Retinal pigment epithelial cell (primary cell): ENCODE measurements at regions not wholly inside any gene's neighbourhood (a gene's known extent, or its start where the extent isn't known, plus 50 kb on each side); places are given as distances from the start of the nearest gene placed in this dataset.

ENCODE experiments used
- DNase-seq: peaks from one replicate; pipeline ENCODE4 v3.0.0-alpha.2; 2010; ENCODE audit warnings: low read depth
- H3K4me3 ChIP-seq: 2 replicates; pipeline ENCODE4 v1.5.1; 2011; ENCODE audit warnings: mild to moderate bottlenecking, low read length, control low read depth, moderate library complexity
- CTCF ChIP-seq: conservative IDR thresholded peaks from 2 replicates; pipeline ENCODE4 v1.5.1; 2011; ENCODE audit warnings: low read depth, low read length, control low read depth, inconsistent platforms

- no peak overlapping the region for H3K4me3 ChIP-seq
- DNase-seq, result no peak
- TF ChIP-seq CTCF, result no peak
Observed at GRCh38 chr13:33629605-33630360, 188.2 kb upstream of the RFC3 start.

- DNase-seq, result no peak
- no peak overlapping the region for H3K4me3 ChIP-seq
- no peak for TF ChIP-seq CTCF
Observed at GRCh38 chr13:33633701-33634545, 184.0 kb upstream of the RFC3 start.

- no peak overlapping the region for H3K4me3 ChIP-seq
- TF ChIP-seq CTCF, result no peak
Observed at GRCh38 chr13:33634546-33634982, 183.4 kb upstream of the RFC3 start.

GRCh38 chr13:33636243-33636642 lies 181.7 kb upstream of the RFC3 start:
- DNase-seq, result no peak
- no peak for TF ChIP-seq CTCF
- no peak overlapping the region for H3K4me3 ChIP-seq

More at GRCh38 chr13:33634546-33634982, 183.4 kb upstream of the RFC3 start:
- DNase-seq, result no peak

- H3K4me3 ChIP-seq, result no peak overlapping the region
- DNase-seq, result no peak
- no peak for TF ChIP-seq CTCF
Observed at GRCh38 chr13:33636955-33637670, 180.8 kb upstream of the RFC3 start.

- no peak for TF ChIP-seq CTCF
- DNase-seq, result no peak
- no peak overlapping the region for H3K4me3 ChIP-seq
Observed at GRCh38 chr13:33637978-33638743, 179.8 kb upstream of the RFC3 start.
